SK-N-SH treated with all-trans-retinoic acid at 6 μM for 48 hours (cell line): ENCODE measurements at regions not wholly inside any gene's neighbourhood (a gene's known extent, or its start where the extent isn't known, plus 50 kb on each side); places are given as distances from the start of the nearest gene placed in this dataset.

Source experiments
- ATAC-seq: fragments of 200-7000 bp; cut with Tn5 transposase; 3 replicates; pipeline ENCODE4 v1.9.1; 2020; ENCODE audit warnings: mild to moderate bottlenecking, moderate library complexity
- ARNTL ChIP-seq: fragments of 450-650 bp; formaldehyde crosslinking; IDR thresholded peaks from 2 replicates; pipeline ENCODE4 v1.5.0; 2020; ENCODE audit warnings: low read depth, mild to moderate bottlenecking, moderate library complexity, borderline replicate concordance
- CREB5 ChIP-seq: fragments of 250-450 bp; sonication (Bioruptor Pico); IDR thresholded peaks from 2 replicates; pipeline ENCODE4 v1.5.1; 2020; ENCODE audit warnings: low read depth, mild to moderate bottlenecking, moderate library complexity
- CSRNP3 ChIP-seq: fragments of 250-450 bp; sonication (Bioruptor Pico); IDR thresholded peaks from 2 replicates; pipeline ENCODE4 v1.5.1; 2021; ENCODE audit warnings: mild to moderate bottlenecking, moderate library complexity
- ESRRG ChIP-seq: fragments of 250-450 bp; sonication (Bioruptor Pico); IDR thresholded peaks from 2 replicates; pipeline ENCODE4 v1.6.1; 2021; ENCODE audit warnings: mild to moderate bottlenecking
- OSR1 ChIP-seq: fragments of 250-450 bp; sonication (Bioruptor Pico); IDR thresholded peaks from 2 replicates; pipeline ENCODE4 v1.8.0; 2022; ENCODE audit warnings: moderate library complexity, mild to moderate bottlenecking, inconsistent platforms
- PPARA ChIP-seq: fragments of 250-450 bp; sonication (Bioruptor Pico); IDR thresholded peaks from 2 replicates; pipeline ENCODE4 v1.5.0; 2020; ENCODE audit warnings: mild to moderate bottlenecking, borderline replicate concordance
- RARB ChIP-seq: fragments of 250-450 bp; sonication (Bioruptor Pico); IDR thresholded peaks from 2 replicates; pipeline ENCODE4 v1.8.0; 2021; ENCODE audit warnings: mild to moderate bottlenecking, moderate library complexity
- TCF4 ChIP-seq: fragments of 250-450 bp; sonication (Bioruptor Pico); IDR thresholded peaks from 2 replicates; pipeline ENCODE4 v1.8.0; 2021; ENCODE audit warnings: mild to moderate bottlenecking, moderate library complexity, borderline replicate concordance
- TOX ChIP-seq: fragments of 250-450 bp; sonication (Bioruptor Pico); IDR thresholded peaks from 2 replicates; pipeline ENCODE4 v1.8.0; 2021; ENCODE audit warnings: mild to moderate bottlenecking, moderate library complexity, borderline replicate concordance
- ZC3H10 ChIP-seq: fragments of 250-450 bp; sonication (Bioruptor Pico); IDR thresholded peaks from 2 replicates; pipeline ENCODE4 v1.5.1; 2021; ENCODE audit warnings: mild to moderate bottlenecking, moderate library complexity
- ZFP3 ChIP-seq: fragments of 250-450 bp; sonication (Bioruptor Pico); IDR thresholded peaks from 2 replicates; pipeline ENCODE4 v1.5.0; 2020; ENCODE audit warnings: mild to moderate bottlenecking, moderate library complexity
- ZFP30 ChIP-seq: fragments of 450-650 bp; formaldehyde crosslinking; IDR thresholded peaks from 2 replicates; pipeline ENCODE4 v1.5.0; 2022; ENCODE audit warnings: mild to moderate bottlenecking, moderate library complexity
- ZNF565 ChIP-seq: fragments of 450-650 bp; formaldehyde crosslinking; conservative IDR thresholded peaks from 2 replicates; pipeline ENCODE4 v1.5.0; 2020; ENCODE audit warnings: low read depth, mild to moderate bottlenecking, moderate library complexity

- TF ChIP-seq ARNTL (CRISPR knock-in tag) (no peak), CREB5 (CRISPR knock-in tag) (no peak)
Measured at GRCh38 chr20:10157549-10157948, 61.1 kb upstream of the SNAP25 start (continued).

GRCh38 chr20:10167040-10167439 is 51.6 kb upstream of the SNAP25 start:
- no peak for ATAC-seq
- TF ChIP-seq ARNTL (CRISPR knock-in tag) (no peak), ZNF565 (CRISPR knock-in tag) (no peak), ZFP30 (no peak), ESRRG (no peak), TOX (no peak), ZFP3 (CRISPR knock-in tag) (no peak), ZC3H10 (no peak), PPARA (CRISPR knock-in tag) (no peak), CSRNP3 (CRISPR knock-in tag) (no peak), TCF4 (no peak), RARB (no peak), OSR1 (CRISPR knock-in tag) (no peak)
- TF ChIP-seq, all 23 proteins: peak for 0

- no peak for ATAC-seq
- no peak for TF ChIP-seq OSR1 (CRISPR knock-in tag)
Measured at GRCh38 chr20:10167594-10167993, 51.0 kb upstream of the SNAP25 start.
